Loucy (cell line): ENCODE measurements at regions not wholly inside any gene's neighbourhood (a gene's known extent, or its start where the extent isn't known, plus 50 kb on each side); places are given as distances from the start of the nearest gene placed in this dataset.

ENCODE experiments used
- H2AFZ ChIP-seq: fragments of 200-600 bp; sonication (generic); 2 replicates; pipeline ENCODE4 v1.6.0; 2016; ENCODE audit warnings: antibody characterized with exemption, mild to moderate bottlenecking, low read length, moderate library complexity
- H3F3A ChIP-seq: fragments of 200-600 bp; 2 replicates; pipeline ENCODE4 v1.6.0; 2016; ENCODE audit warnings: antibody characterized with exemption, low read depth, mild to moderate bottlenecking
- H3K27me3 ChIP-seq: fragments of 200-600 bp; sonication (generic); 2 replicates; pipeline ENCODE4 v1.6.1; 2014; ENCODE audit warnings: low read length, mild to moderate bottlenecking; ENCODE audit not compliant: insufficient read depth, poor library complexity, severe bottlenecking
- H3K36me3 ChIP-seq: fragments of 200-600 bp; sonication (generic); 2 replicates; pipeline ENCODE4 v1.6.1; 2016; ENCODE audit warnings: low read length; ENCODE audit not compliant: insufficient read depth
- H3K4me1 ChIP-seq: fragments of 200-600 bp; sonication (generic); 2 replicates; pipeline ENCODE4 v1.5.1; 2014; ENCODE audit warnings: low read length, mild to moderate bottlenecking; ENCODE audit not compliant: insufficient read depth, poor library complexity, severe bottlenecking
- H3K4me2 ChIP-seq: fragments of 200-600 bp; sonication (generic); 2 replicates; pipeline ENCODE4 v1.6.0; 2014; ENCODE audit warnings: antibody characterized with exemption, low read length, low read depth, mild to moderate bottlenecking; ENCODE audit not compliant: poor library complexity, severe bottlenecking
- H3K4me3 ChIP-seq: fragments of 200-600 bp; sonication (generic); 2 replicates; pipeline ENCODE4 v1.5.1; 2014; ENCODE audit warnings: low read length, mild to moderate bottlenecking, mixed read lengths; ENCODE audit not compliant: poor library complexity, severe bottlenecking
- H3K79me2 ChIP-seq: fragments of 200-600 bp; sonication (generic); 2 replicates; pipeline ENCODE4 v1.6.1; 2014; ENCODE audit warnings: low read length; ENCODE audit not compliant: insufficient read depth
- H3K9ac ChIP-seq: fragments of 200-600 bp; sonication (generic); 2 replicates; pipeline ENCODE4 v1.6.0; 2014; ENCODE audit warnings: mild to moderate bottlenecking, low read depth, low read length, moderate library complexity; ENCODE audit not compliant: poor library complexity, severe bottlenecking
- H3K9me2 ChIP-seq: fragments of 200-600 bp; sonication (generic); replicated peaks from 2 replicates; pipeline ENCODE4 v1.6.1; 2016; ENCODE audit warnings: low read depth, low read length, mixed read lengths
- H3K9me3 ChIP-seq: fragments of 200-600 bp; sonication (generic); 2 replicates; pipeline ENCODE4 v1.6.1; 2014; ENCODE audit warnings: mild to moderate bottlenecking, antibody characterized with exemption, low read length, low read depth; ENCODE audit not compliant: insufficient read depth
- H4K20me1 ChIP-seq: fragments of 200-600 bp; sonication (generic); 2 replicates; pipeline ENCODE4 v1.6.0; 2014; ENCODE audit warnings: antibody characterized with exemption, low read length, mild to moderate bottlenecking; ENCODE audit not compliant: insufficient read depth, poor library complexity, severe bottlenecking
- EZH2phosphoT487 ChIP-seq: fragments of 200-600 bp; IDR thresholded peaks from 2 replicates; pipeline ENCODE4 v1.6.1; 2018; ENCODE audit warnings: antibody characterized with exemption, mild to moderate bottlenecking, moderate library complexity, borderline replicate concordance
- TF ChIP-seq, protein P1 (sequence below): fragments of 200-600 bp; sonication (generic); conservative IDR thresholded peaks from 2 replicates; pipeline ENCODE4 v1.5.1; 2014; ENCODE audit warnings: mild to moderate bottlenecking, antibody characterized with exemption, low read length

DNA sequence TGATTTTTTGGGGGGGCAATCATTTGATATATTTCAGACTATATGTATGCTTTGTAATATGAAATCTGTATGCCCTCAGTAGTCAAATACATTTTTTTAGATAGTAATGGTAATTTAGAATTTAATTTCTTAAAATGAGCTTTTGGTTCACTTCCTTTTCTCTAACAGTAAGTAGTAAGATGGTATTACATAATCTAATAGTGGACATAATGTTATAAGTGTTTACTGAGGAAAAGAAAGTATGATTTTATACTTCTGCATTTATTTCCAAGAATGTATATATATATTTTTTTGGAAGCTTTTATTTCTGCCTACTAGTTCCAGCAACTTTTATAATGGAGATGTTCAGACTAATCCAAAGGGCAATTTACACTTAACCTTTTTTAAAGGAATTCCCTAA lies 1450.7 kb upstream of the TENM3 start:
- no peak for TF ChIP-seq EZH2phosphoT487
- TF ChIP-seq, protein P1, sequence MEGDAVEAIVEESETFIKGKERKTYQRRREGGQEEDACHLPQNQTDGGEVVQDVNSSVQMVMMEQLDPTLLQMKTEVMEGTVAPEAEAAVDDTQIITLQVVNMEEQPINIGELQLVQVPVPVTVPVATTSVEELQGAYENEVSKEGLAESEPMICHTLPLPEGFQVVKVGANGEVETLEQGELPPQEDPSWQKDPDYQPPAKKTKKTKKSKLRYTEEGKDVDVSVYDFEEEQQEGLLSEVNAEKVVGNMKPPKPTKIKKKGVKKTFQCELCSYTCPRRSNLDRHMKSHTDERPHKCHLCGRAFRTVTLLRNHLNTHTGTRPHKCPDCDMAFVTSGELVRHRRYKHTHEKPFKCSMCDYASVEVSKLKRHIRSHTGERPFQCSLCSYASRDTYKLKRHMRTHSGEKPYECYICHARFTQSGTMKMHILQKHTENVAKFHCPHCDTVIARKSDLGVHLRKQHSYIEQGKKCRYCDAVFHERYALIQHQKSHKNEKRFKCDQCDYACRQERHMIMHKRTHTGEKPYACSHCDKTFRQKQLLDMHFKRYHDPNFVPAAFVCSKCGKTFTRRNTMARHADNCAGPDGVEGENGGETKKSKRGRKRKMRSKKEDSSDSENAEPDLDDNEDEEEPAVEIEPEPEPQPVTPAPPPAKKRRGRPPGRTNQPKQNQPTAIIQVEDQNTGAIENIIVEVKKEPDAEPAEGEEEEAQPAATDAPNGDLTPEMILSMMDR: no peak
- Histone ChIP-seq H3K79me2 (no peaks in the 10 kb centered on the region), H3K36me3 (no peaks in the 10 kb centered on the region), H3K9me2 (no peaks in the 10 kb centered on the region), H3K4me1 (no peaks in the 10 kb centered on the region), H3K4me2 (no peak overlapping the region), H4K20me1 (no peaks in the 10 kb centered on the region), H3K4me3 (no peak overlapping the region), H3K9ac (no peak overlapping the region), H3K27me3 (no peaks in the 10 kb centered on the region), H2AFZ (no peak overlapping the region), H3F3A (no peaks in the 10 kb centered on the region), H3K9me3 (no peaks in the 10 kb centered on the region)

DNA sequence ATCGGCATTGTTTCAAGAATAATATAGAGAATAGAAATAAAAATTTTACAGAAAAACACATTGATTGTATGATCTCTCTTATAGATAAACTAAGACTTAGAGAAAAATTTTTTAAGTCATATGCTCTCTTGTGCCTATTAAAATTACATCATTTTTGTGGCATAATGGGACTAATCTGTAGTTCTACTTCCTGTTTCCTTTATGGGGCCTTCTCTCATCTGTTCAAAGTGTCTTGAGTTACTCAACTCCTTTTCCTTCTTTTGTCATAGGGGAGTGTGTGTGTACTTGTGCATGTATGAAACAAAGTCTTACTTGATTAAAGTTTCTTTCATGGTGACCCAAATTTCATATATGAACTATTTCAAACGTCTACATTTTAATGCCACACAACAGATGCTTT lies 1448.9 kb upstream of the TENM3 start:
- TF ChIP-seq, protein P1: no peak
- TF ChIP-seq EZH2phosphoT487: no peak

DNA sequence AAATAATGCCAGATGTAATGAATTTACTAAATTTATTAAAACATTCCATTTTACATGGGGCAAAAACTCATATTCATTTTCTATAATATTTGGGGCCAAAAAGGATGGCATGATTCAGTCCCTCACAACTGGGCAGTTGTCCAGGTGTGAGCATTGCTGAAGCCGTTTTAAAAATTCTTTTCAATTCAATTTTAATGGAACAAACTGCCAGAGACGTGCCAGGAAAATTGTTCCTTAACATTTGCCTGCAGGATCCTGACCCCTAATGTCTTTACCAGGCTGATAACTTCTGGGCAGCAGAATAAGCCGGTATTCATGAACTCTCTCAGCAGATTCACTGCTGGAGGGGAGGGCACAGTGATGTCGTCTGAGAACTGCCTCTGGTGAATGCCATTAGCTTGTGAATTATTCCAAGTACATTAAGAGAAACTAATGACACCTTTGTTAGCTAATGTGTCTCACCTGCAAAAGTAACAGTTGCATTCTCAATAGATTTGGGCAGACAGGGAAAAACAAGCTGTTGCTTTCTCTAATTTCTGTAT lies 1445.1 kb upstream of the TENM3 start:
- no peak overlapping the region for H3K4me3 ChIP-seq
- no peaks in the 10 kb centered on the region for H3F3A ChIP-seq
- H3K36me3 ChIP-seq: no peaks in the 10 kb centered on the region
- H3K79me2 ChIP-seq: no peaks in the 10 kb centered on the region
- H3K4me2 ChIP-seq: no peak overlapping the region
- H2AFZ ChIP-seq: no peak overlapping the region
- no peaks in the 10 kb centered on the region for H3K4me1 ChIP-seq
- H3K9me3 ChIP-seq: no peaks in the 10 kb centered on the region
- H4K20me1 ChIP-seq: no peaks in the 10 kb centered on the region
- no peaks in the 10 kb centered on the region for H3K27me3 ChIP-seq
- TF ChIP-seq, protein P1: no peak
- no peak for TF ChIP-seq EZH2phosphoT487
- H3K9ac ChIP-seq: no peak overlapping the region
- H3K9me2 ChIP-seq: no peaks in the 10 kb centered on the region

More for the DNA sequence above, 1448.9 kb upstream of the TENM3 start:
- Histone ChIP-seq H3K9ac (no peak overlapping the region), H3K36me3 (no peaks in the 10 kb centered on the region), H3F3A (no peaks in the 10 kb centered on the region), H3K27me3 (no peaks in the 10 kb centered on the region), H2AFZ (no peak overlapping the region), H3K9me2 (no peaks in the 10 kb centered on the region), H3K4me3 (no peak overlapping the region), H3K4me2 (no peak overlapping the region), H3K79me2 (no peaks in the 10 kb centered on the region), H3K4me1 (no peaks in the 10 kb centered on the region), H4K20me1 (no peaks in the 10 kb centered on the region), H3K9me3 (no peaks in the 10 kb centered on the region)
